ENCODE measurements at regions not wholly inside any gene's neighbourhood (a gene's known extent, or its start where the extent isn't known, plus 50 kb on each side); places are given as distances from the start of the nearest gene placed in this dataset.

DNA sequence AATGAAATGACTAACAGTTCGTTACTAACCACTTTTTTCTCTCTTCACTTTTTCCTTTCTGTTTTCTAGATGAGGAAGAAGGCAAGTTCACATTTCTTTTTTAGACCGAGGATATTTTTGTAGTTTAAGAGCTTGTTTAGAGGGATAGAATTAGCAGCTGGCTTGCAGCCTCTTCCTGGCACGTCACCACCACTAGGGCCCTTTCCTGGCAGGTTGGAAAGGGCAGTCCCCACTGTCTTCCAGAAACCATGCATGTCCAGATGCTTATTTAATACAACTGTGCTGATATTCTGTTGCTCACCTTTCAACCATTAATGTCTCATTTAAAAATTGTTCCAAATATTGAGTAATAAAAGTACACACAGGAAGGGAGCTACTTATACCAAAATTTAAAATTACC lies 209.5 kb upstream of the PACRGL start:
- H3K4me3 ChIP-seq (ENCODE audit: low read depth, low read length), result no peak overlapping the region
- DNase-seq (ENCODE audit: low read depth), result no peak

DNA sequence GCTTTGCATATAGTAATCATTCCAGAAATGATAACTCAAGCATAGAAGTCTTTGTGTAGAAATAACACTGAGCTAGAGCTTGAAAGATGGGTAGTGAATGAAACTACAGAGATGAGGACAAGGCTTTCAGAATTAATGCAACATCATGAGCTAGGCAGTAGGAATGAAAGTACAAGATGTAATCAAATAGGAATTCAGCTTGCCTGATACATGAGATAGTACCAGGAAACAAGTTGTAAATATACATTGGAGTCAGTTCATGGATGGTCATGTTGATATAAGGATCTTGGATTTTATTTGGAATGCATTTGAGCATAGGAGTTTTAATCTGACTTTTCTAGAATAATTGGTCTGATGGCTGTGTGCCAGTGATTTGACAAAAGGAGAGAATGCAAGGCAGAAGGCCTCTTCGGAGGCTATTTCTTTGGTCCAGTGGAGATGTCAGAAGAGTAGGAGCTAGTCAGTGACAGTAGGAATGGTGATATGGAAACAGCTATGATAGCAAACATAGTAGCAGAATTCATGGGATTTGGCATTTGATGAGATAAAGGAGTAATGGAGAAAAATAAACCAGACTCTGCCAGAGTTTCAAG lies 206.4 kb upstream of the PACRGL start:
- DNase-seq (ENCODE audit: low read depth), result peak; percentile 46

DNA sequence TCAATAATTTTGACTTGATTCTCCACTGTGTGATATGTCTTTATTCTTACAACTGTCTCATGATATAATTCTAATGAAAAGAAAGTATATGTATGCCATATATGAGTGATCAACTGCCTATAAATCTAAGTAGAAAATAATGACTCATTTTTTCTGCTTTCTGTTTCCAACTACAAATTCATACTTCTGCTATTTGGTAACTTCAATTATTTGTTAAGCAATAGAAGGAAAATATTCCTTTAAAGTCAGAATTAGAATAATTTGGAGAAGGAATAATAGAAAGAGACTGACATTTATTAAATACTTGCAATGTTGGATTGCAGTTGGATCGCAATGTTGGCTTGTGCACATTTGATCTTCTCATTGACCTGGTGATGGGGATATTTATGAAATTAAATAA lies 204.2 kb upstream of the PACRGL start:
- no peak for DNase-seq (ENCODE audit: low read depth)
- H3K4me3 ChIP-seq (ENCODE audit: low read depth, low read length), result no peak overlapping the region

More for the DNA sequence above, 206.4 kb upstream of the PACRGL start:
- H3K4me3 ChIP-seq (ENCODE audit: low read depth, low read length), result no peak overlapping the region

DNA sequence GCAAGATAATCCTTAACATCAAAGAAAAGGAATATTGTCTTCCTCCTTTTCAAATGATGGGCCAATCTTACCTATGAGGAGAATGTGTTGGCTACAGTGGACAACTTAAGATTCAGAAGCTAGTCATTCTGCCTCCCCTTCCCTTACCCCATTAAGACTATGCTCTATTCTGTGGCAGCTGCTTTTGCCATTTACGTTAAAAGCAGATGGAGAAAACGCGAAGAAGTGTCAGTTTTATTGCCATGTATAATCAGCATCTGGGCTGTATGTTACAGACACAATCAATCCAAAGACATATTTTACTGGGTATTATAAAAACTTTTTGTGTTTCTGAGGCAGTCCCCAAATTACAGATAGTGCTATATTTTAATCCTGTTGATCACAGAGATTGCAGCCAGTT lies 196.1 kb upstream of the PACRGL start:
- DNase-seq (ENCODE audit: low read depth), result no peak
- no peak overlapping the region for H3K4me3 ChIP-seq (ENCODE audit: low read depth, low read length)

DNA sequence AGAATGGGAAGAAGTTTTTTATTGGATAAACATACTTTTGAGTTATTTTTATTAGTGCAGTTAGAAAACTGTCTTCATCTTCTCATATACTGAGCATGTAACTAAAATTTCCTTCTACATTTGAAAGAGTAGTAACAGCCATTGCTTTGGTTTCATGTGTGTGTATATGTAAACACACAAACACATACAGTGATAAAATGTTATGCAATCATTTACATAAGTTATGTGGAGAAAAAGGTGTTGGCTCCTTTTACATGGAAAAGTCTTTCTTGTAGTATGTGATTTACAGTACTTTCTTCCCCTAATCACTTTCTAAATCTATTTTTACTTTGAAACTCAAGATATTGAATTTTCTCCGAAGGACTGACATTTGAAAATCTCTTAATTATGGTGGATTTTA lies 194.3 kb upstream of the PACRGL start:
- H3K4me3 ChIP-seq (ENCODE audit: low read depth, low read length), result no peak overlapping the region
- DNase-seq (ENCODE audit: low read depth), result no peak

DNA sequence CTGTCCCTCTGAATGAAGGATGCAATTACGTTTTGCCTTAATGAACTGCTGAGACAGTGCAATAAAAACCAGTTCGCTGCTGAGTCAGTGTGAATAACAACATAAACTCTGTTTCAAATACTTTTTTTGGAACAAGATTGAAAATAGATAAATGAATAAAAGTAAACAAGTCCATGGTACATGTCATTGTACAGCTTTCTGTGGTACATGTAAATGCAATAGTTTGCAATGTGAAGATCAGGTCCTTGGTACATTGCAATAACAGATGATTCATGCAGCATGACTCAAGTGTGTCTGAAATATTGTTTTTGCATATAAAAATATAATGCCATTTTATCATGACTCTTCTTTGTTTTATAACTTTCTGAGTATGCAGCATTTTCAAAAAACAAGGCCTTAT lies 193.4 kb upstream of the PACRGL start:
- peak; percentile 83 for DNase-seq (ENCODE audit: low read depth)

DNA sequence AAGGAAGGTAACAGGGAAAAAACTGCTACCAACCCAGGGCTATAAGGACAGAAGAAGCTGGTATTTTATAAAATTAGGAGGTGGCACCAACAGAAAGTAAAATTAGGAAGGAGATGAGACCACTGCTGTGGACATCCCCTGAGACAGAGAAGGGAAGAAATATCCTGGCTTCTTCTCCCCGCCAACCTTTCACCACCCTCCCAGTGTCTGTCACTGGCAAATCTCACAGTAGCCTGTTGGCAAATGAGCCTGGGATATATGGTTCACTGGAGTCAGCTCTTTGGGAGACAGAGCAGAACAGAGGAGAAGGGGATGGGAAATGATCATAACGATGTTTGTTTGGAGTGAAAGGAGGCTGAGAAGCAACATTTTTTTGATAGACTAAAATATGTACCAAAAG lies 190.9 kb upstream of the PACRGL start:
- no peak for DNase-seq (ENCODE audit: low read depth)
- H3K4me3 ChIP-seq (ENCODE audit: low read depth, low read length), result no peak overlapping the region

More for the DNA sequence above, 193.4 kb upstream of the PACRGL start:
- H3K4me3 ChIP-seq (ENCODE audit: low read depth, low read length), result no peak overlapping the region

DNA sequence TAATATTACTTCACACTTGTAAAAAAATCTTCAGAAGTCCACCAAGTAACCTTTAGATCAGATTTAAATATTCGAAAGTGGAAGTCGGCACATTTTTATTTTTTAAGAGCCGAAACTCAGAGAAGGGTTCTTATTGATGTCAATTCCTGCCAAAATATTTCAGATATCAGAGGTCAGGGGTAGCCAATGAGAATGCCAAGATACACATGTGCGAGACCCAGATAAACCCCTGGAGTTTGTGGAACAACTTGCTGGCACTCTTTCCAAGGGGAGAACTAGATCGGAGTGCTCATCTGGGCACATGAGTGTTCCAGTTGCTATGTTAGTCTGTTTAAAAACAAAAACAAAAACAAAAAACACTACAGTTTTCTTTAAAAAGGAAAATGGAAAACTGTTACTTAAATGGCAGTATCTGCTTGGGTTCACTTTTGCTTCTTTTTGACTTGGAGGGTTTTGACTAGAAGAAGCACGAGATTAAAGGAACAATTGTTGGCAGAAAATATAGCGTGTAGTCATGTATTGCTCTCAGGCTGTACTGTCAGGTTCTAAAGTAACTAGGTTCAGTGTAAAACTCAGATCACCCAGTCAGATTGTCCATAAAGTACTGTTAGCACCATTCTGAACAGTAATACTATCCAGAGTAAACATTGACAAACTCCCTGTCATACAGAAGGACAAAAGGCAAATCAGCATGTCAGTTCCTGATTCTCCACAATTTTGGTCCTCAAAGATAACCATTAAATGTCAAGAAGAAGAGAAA lies 188.0 kb upstream of the PACRGL start:
- DNase-seq (ENCODE audit: low read depth), result no peak
- no peak overlapping the region for H3K4me3 ChIP-seq (ENCODE audit: low read depth, low read length)

DNA sequence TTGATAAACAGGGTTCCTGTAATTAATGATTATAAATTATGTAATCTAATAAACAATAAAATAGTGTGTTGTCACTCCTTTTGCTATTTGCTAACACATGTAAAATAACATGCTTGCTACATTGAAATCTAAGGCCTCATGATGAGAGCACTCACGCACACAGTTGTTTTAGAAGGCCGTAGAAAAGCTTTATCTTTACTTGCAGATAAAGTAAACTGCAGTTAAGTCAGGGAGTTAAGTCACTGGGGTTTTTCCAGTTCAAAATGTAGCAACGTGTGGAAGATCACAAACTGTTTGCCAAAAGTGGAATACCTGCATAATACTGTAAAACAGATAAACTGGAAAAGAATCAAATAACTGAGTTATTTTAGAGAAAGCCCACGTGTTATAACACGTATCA lies 187.3 kb upstream of the PACRGL start:
- H3K4me3 ChIP-seq (ENCODE audit: low read depth, low read length), result no peak overlapping the region
- DNase-seq (ENCODE audit: low read depth), result no peak

DNA sequence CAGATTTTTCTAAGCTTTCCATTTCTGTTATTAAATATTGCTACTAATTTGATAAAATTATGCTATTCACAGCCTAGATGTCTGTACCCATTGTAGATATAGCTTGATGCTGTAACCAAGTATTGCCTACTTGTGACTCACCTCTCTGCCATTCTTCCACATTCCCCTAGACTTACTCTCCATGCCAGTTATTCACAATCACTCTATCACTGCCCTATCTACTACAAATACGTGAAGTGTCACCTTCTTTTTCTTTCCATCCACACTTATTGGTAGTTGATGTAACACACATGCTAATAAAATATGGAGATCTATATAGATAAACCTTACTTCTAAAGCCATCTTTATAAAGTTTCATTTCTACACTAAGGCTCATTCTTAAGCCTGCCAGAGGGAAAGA lies 179.4 kb upstream of the PACRGL start:
- DNase-seq (ENCODE audit: low read depth), result peak; percentile 22
- no peak overlapping the region for H3K4me3 ChIP-seq (ENCODE audit: low read depth, low read length)

DNA sequence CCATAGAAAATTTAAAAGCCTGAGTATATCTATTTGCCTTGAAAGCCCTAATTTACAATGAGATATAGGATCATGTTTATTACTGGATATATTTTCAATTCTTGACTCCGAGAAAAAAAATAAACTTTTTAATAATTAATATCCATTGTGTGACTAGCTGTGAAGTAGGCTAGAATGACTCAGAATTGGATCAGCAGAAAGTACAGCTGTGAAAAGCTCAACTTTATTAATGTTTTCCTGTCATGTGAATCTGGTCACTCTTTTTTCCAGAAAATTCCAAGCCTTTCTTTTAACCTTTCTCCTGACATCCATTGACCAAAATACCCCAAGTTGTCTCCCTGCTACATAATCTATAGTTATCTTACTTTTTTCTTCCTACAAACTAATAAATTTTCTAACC lies 171.8 kb upstream of the PACRGL start:
- no peak overlapping the region for H3K4me3 ChIP-seq (ENCODE audit: low read depth, low read length)
- no peak for DNase-seq (ENCODE audit: low read depth)

DNA sequence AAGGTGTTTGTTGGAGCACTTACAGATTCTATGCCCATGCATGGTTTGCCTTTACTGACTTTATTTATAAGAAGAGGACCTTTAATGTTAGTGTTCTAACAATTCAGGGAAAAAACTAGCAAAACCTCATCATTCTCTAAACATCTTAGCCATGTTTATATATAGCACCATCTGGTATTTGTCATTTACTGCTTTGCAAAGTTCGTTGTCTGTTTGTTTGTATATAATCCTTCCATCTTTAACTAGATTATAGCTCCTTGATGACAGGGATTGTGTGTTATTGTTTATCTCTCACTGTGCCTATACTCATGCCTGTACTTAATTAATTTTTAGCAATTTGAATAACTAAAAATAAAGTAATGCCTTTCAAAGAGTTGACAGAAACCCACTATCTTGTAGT lies 170.6 kb upstream of the PACRGL start:
- H3K4me3 ChIP-seq (ENCODE audit: low read depth, low read length), result no peak overlapping the region
- DNase-seq (ENCODE audit: low read depth), result no peak

DNA sequence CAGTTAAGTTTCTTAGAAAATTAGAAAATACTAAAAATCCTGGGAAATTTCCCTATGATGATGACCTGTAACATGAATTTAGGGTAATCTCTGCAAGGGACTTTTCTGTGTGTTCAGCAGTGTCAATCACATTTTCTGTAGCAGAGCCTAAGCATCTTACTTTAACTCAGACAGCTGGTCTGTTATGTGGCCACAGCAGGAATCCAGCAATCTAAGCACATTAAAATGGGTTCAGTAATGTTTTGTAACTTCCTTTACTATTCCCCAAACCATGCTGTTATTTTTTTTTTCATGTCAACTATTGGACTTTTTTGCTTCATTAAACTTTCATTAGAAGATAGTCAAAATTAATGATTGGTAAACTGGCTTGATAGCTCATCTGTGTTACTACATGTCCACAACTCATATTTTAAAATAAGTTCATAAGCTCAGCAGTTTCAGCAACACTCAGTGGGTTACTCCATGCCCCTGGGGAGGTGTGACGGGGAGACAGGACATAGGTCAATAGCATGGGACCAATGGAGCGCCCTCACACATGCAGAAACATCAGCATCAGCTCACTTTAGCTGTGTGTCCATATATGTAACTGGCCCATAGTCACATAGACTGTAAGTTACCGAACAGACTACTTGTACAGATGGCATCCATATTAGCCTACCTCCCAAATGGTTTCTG lies 168.0 kb upstream of the PACRGL start:
- no peak overlapping the region for H3K4me3 ChIP-seq (ENCODE audit: low read depth, low read length)
- DNase-seq (ENCODE audit: low read depth), result no peak

DNA sequence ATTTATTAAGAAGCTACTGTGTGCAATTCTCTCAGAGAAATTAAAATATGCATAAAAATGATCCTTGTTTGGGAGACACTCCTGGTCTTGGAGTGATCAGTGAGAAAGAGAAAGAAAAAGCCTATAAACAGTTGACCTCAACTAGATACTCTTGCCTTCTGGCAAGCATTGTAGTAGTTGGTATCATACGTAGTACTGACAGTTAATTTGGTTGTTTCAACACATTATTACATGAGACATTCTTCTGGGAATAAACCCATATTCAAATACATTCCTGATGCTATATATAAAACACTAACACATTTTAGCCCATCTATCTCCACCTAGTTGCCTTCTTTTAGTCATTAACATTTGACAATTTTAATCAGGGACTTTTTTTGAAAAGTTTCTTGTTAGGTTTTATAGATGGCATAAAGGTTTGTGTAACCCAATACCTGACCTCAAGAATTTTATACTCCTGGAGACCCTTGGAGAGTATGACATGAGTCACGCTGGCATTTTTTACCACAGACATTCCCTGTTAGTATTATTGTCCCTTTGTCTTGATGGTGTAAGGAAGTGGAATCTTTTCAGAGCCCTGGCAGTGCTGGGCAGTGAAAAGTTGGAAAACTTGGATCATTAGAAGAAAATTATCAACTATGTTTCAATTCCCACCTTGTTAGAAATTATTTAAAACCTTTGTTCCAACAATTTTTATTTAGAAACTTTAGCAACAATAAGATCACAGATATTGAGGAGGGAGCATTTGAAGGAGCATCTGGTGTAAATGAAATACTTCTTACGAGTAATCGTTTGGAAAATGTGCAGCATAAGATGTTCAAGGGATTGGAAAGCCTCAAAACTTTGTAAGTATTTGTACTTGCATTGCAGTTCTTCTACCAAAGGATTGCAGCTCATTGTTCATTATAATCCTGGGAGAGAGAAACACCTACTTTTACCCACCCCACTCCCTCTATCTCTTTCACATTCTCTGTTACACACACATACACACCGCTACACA lies 167.1 kb upstream of the PACRGL start:
- H3K4me3 ChIP-seq (ENCODE audit: low read depth, low read length), result no peak overlapping the region
- DNase-seq (ENCODE audit: low read depth), result peak; percentile 36

DNA sequence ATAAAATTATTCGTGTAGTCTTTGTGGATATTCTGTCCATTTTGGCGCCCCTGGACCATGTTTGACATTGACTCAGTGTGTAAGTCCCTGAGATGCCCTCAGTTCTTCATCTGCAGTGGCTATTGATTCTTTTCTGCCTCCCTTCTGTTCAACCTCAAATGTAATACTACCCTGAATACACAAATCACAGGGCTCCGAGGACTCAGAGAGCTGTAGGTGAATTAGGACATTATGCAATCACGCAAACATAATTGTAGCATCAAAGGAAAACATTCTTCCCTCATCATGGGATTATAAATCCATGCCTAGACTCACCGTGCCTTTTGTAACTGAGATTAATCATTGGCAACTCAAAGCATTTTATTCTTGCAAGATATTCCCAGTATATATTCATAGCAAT lies 161.4 kb upstream of the PACRGL start:
- H3K4me3 ChIP-seq (ENCODE audit: low read depth, low read length), result no peak overlapping the region
- DNase-seq (ENCODE audit: low read depth), result no peak

DNA sequence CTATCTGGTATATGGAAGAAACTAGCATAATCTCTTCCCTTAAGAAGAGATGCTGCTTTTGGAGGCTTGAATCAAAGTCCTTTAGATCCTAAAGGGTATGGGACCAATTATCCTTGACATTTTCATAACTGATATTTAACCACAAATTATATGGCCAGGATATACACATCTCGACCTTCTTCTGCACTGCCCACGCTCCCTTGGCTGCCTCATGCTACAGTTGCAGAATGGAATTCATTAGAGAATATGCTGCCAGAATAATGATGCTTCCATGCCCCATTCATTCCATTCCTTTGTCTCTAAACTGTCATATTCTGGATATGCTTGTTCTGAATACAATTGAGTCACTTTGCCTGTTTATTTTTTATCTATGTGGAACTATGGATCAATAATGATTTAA lies 157.1 kb upstream of the PACRGL start:
- H3K4me3 ChIP-seq (ENCODE audit: low read depth, low read length), result no peak overlapping the region
- no peak for DNase-seq (ENCODE audit: low read depth)

DNA sequence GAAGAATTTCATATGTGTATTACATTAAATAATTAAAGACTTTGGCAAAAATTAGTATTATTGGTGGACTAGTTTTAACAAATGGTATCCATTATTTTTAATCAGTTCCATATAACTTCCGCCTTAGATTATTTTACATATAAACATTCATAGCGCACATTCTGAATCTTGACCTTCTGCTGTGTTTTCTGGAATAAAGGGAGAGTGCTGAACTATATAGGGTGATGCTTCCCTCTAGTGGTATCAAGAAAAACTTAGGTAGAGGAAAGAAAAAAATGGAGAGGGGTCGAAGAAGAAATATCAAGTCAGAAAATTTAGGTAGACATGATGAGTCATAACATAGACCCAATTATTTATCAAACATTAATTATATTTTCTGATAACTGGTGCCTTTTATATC lies 155.6 kb upstream of the PACRGL start:
- peak; percentile 16 for DNase-seq (ENCODE audit: low read depth)
- H3K4me3 ChIP-seq (ENCODE audit: low read depth, low read length), result no peak overlapping the region

DNA sequence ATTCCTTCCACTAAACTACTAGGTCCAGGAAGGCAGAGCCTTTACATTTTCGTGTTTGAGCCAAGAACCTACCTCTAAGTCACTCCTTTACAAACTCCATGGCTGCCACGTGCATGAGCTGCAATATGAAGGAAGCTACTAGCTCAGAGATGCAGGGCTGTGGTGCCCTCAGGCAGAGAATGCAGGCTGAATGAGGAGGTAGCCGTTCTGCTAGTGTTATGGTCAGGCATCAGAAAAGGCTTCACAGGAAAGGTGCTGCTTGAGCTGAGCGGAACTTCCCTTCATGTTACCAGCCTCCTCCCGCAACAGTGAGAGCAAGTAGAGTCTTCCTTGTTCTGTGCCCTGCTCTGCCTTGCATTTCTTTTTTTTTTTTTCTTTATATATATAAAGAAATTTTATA lies 148.3 kb upstream of the PACRGL start:
- DNase-seq (ENCODE audit: low read depth), result no peak
- no peak overlapping the region for H3K4me3 ChIP-seq (ENCODE audit: low read depth, low read length)

DNA sequence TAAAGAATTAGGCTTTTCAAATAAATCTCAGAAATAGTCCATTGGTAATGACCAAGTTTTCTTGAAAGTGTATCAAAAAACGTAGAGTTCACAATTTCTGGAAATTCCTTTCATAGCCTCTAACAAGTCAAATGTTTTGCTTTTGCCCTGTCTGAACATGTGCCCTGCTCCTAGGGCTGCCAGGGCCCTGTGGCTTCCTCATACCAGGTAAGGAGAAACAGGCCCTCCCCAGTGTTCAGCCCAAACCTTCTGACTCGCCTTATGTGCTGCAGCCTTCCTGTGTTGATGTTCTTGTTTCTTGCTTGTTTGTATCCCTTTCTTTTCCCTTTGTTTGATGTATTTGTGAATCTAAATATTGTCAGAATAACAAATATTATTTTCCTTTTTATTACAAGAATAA lies 146.1 kb upstream of the PACRGL start:
- DNase-seq (ENCODE audit: low read depth), result no peak
- H3K4me3 ChIP-seq (ENCODE audit: low read depth, low read length), result no peak overlapping the region
